ENCODE measurements at regions not wholly inside any gene's neighbourhood (a gene's known extent, or its start where the extent isn't known, plus 50 kb on each side); places are given as distances from the start of the nearest gene placed in this dataset.

DNA sequence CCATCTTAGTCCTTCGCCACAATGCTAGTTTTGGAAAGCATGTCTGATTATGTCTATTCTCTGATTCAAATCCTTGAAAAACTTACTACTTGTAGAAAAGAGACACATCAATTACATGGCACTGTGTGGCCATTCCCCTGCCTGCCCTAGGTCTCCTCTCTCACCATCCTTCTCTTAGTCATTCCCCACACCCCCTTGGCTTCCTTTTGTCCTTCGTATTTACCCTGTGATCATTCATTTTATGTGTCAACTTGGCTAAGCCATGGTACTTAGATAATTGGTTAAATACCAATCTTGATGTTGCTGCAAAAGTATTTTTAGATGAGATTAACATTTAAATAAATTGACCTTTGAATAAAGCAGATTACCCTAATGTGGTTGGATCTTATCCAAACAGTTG lies 122.9 kb upstream of the CDH11 start:
- Histone ChIP-seq H3K27ac (ENCODE audit: extremely low read length, insufficient read depth, low read length) (no peak overlapping the region), H3K27me3 (ENCODE audit: control insufficient read depth in 1 of 2, insufficient read depth in 2 of 2, low read length in 2 of 2) (no peaks in the 10 kb centered on the region), H3K79me2 (ENCODE audit: insufficient read depth, low read length) (no peaks in the 10 kb centered on the region), H4K20me1 (ENCODE audit: insufficient read depth, low read length) (no peaks in the 10 kb centered on the region), H3K4me2 (ENCODE audit: low read depth, low read length) (no peak overlapping the region), H3K9me3 (ENCODE audit: low read length) (peaks cover 34% of the 10 kb centered on the region), H3K9ac (ENCODE audit: insufficient read depth, low read depth, low read length) (no peak overlapping the region), H3K36me3 (replicated peaks in 1 of 2; ENCODE audit: control insufficient read depth in 1 of 2, insufficient read depth in 2 of 2, low read length in 2 of 2) (no peaks in the 10 kb centered on the region), H3K4me3 (replicated peaks in 1 of 3; ENCODE audit: insufficient read depth in 1 of 3, low read depth in 2 of 3, low read length in 3 of 3) (no peak overlapping the region), H3K4me1 (ENCODE audit: insufficient read depth, low read length) (no peaks in the 10 kb centered on the region), H2AFZ (ENCODE audit: low read length) (no peak overlapping the region)
- in situ Hi-C loops (cut with HindIII; ENCODE audit: extremely low pct_ligation_motif_present, low pct_unique_long_range_greater_than_20kb) = no loop called here
- no peak for ATAC-seq
- TF ChIP-seq ZNF674 (CRISPR knock-in tag; IDR thresholded peaks at IDR 0.05; ENCODE audit: low read depth) (no peak), MXD4 (CRISPR knock-in tag; IDR thresholded peaks at IDR 0.05) (no peak)
- TF ChIP-seq, protein P1, sequence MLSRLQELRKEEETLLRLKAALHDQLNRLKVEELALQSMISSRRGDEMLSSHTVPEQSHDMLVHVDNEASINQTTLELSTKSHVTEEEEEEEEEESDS (CRISPR knock-in tag; IDR thresholded peaks at IDR 0.05; ENCODE audit: borderline replicate concordance) = no peak
- WGBS (ENCODE audit: low lambda C conversion rate) = 5% methylated on average over 2 of the region's 2 CpGs
- intact Hi-C loops (cut with micrococcal nuclease; ENCODE audit: unreplicated experiment) = no loop called here
- POLR2A ChIA-PET = no interaction called here
- BruUV-seq (replicated peaks) = no TSS peak
- no peak for FAIRE-seq
- CTCF ChIA-PET (ENCODE audit: low intra/inter-chr PET ratio, low total read pairs) = no interaction called here
- DNase-seq (ENCODE audit: low spot score) = no peak

DNA sequence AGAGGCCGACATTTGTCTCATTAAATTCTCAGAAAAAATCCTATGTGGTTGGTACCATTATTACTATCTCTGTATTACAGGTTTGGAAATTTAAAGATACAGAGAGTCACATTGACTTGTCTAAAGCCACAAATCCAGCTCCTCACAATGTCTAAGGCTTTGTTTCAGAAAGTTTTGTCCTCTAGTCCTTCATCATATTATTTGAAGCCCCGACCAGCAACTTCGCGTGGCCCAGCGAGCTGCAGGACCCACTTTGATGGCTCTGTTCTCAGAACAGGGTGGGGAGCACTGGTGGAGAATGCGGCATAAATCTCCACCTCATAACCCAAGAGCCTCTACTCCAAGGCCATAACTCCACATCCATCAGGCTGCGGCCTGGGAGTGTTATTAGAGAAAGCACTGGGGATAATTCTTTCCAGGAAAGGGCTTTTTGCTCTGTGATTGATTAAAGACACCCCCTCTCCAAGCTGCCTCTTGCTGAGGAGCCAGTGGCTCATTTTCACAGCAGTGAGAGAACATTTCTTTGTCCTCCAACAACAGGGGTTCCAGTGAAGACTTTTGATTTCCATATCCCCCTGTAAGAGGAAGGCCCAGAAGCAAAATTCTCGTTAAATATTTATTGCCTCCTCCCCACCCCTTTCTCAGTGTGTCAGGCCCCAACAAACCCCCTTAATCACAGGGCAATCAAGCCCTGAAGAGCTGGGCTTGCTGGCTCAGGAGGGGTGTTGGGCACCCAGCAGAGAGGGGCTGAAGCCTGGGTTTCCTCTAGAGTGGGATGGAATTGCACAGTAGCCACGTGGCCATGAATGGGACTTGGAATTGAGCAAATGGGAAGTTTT lies 113.7 kb upstream of the CDH11 start:
- Histone ChIP-seq H3K4me3 (replicated peaks in 1 of 3; ENCODE audit: insufficient read depth in 1 of 3, low read depth in 2 of 3, low read length in 3 of 3) (no peak overlapping the region), H3K79me2 (ENCODE audit: insufficient read depth, low read length) (no peaks in the 10 kb centered on the region), H2AFZ (ENCODE audit: low read length) (no peak overlapping the region), H3K36me3 (replicated peaks in 1 of 2; ENCODE audit: control insufficient read depth in 1 of 2, insufficient read depth in 2 of 2, low read length in 2 of 2) (no peaks in the 10 kb centered on the region), H3K9ac (ENCODE audit: insufficient read depth, low read depth, low read length) (no peak overlapping the region), H3K9me3 (ENCODE audit: low read length) (peaks cover 13% of the 10 kb centered on the region), H3K4me1 (ENCODE audit: insufficient read depth, low read length) (no peaks in the 10 kb centered on the region), H3K4me2 (ENCODE audit: low read depth, low read length) (no peak overlapping the region), H3K27me3 (ENCODE audit: control insufficient read depth in 1 of 2, insufficient read depth in 2 of 2, low read length in 2 of 2) (no peaks in the 10 kb centered on the region; a peak in 1 of 5 replicates), H4K20me1 (ENCODE audit: insufficient read depth, low read length) (no peaks in the 10 kb centered on the region), H3K27ac (ENCODE audit: extremely low read length, insufficient read depth, low read length) (no peak overlapping the region)
- intact Hi-C loops (cut with micrococcal nuclease; ENCODE audit: unreplicated experiment) = no loop called here
- POLR2A ChIA-PET = no interaction called here
- BruUV-seq (replicated peaks) = no TSS peak
- no peak for ATAC-seq
- FAIRE-seq = no peak
- DNase-seq (ENCODE audit: low spot score) = no peak
- CTCF ChIA-PET (ENCODE audit: low intra/inter-chr PET ratio, low total read pairs) = no interaction called here
- in situ Hi-C loops (cut with HindIII; ENCODE audit: extremely low pct_ligation_motif_present, low pct_unique_long_range_greater_than_20kb) = no loop called here
- 8% methylated on average over 9 of the region's 9 CpGs for WGBS (ENCODE audit: low lambda C conversion rate)
- TF ChIP-seq MAFK (conservative IDR thresholded peaks at IDR 0.05 in 1 of 2, IDR thresholded peaks at IDR 0.05 in 1 of 2; ENCODE audit: low read length in 2 of 2) (no peak), CBX5 (CRISPR knock-in tag; IDR thresholded peaks at IDR 0.05; ENCODE audit: borderline replicate concordance) (no peak), SOX13 (IDR thresholded peaks at IDR 0.05) (no peak), SOX13 (CRISPR knock-in tag; conservative IDR thresholded peaks at IDR 0.05 in 1 of 2, IDR thresholded peaks at IDR 0.05 in 1 of 2) (no peak), GABPB1 (CRISPR knock-in tag; IDR thresholded peaks at IDR 0.05) (no peak), ZNF770 (CRISPR knock-in tag; IDR thresholded peaks at IDR 0.05) (no peak), ZFP41 (CRISPR knock-in tag; IDR thresholded peaks at IDR 0.05; ENCODE audit: borderline replicate concordance) (no peak), NFATC3 (CRISPR knock-in tag; IDR thresholded peaks at IDR 0.05) (no peak), RXRB (CRISPR knock-in tag; IDR thresholded peaks at IDR 0.05; ENCODE audit: borderline replicate concordance) (no peak)
- TF ChIP-seq, protein P2, sequence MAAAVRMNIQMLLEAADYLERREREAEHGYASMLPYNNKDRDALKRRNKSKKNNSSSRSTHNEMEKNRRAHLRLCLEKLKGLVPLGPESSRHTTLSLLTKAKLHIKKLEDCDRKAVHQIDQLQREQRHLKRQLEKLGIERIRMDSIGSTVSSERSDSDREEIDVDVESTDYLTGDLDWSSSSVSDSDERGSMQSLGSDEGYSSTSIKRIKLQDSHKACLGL (CRISPR knock-in tag; IDR thresholded peaks at IDR 0.05) = no peak
- TF ChIP-seq, protein P3, sequence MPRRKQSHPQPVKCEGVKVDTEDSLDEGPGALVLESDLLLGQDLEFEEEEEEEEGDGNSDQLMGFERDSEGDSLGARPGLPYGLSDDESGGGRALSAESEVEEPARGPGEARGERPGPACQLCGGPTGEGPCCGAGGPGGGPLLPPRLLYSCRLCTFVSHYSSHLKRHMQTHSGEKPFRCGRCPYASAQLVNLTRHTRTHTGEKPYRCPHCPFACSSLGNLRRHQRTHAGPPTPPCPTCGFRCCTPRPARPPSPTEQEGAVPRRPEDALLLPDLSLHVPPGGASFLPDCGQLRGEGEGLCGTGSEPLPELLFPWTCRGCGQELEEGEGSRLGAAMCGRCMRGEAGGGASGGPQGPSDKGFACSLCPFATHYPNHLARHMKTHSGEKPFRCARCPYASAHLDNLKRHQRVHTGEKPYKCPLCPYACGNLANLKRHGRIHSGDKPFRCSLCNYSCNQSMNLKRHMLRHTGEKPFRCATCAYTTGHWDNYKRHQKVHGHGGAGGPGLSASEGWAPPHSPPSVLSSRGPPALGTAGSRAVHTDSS (CRISPR knock-in tag; conservative IDR thresholded peaks at IDR 0.05) = no peak
